ENCODE measurements at regions not wholly inside any gene's neighbourhood (a gene's known extent, or its start where the extent isn't known, plus 50 kb on each side); places are given as distances from the start of the nearest gene placed in this dataset.

DNA sequence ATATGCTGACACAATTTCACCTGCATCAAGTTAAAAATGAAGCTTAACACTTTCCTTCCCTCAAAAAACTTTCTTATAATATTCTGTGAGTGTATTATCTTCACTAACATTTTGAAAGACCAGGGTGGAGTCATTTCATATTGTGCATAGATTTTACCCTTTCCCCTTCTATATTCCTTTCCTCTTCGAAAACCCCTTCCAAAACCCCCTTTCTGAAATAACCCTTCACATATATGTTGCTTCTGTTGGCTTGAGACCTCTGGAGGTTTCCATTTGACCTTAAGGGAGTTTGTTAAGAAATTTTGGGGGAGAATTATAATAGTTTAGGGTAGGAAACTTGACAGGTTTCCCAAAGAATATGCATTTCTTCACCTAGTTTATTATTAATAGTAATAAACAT lies 489.6 kb upstream of the MIR17HG start:
- Histone ChIP-seq H3K27me3 (replicated peaks; ENCODE audit: insufficient read depth) (no peaks in the 10 kb centered on the region), H3K4me1 (replicated peaks) (no peaks in the 10 kb centered on the region), H3K27ac (no peak overlapping the region), H3K9me3 (no peaks in the 10 kb centered on the region), H3K36me3 (no peaks in the 10 kb centered on the region), H3K4me3 (no peak overlapping the region)
- 55% methylated on average over 1 of the region's 1 CpG for WGBS
- TF ChIP-seq, protein P1, sequence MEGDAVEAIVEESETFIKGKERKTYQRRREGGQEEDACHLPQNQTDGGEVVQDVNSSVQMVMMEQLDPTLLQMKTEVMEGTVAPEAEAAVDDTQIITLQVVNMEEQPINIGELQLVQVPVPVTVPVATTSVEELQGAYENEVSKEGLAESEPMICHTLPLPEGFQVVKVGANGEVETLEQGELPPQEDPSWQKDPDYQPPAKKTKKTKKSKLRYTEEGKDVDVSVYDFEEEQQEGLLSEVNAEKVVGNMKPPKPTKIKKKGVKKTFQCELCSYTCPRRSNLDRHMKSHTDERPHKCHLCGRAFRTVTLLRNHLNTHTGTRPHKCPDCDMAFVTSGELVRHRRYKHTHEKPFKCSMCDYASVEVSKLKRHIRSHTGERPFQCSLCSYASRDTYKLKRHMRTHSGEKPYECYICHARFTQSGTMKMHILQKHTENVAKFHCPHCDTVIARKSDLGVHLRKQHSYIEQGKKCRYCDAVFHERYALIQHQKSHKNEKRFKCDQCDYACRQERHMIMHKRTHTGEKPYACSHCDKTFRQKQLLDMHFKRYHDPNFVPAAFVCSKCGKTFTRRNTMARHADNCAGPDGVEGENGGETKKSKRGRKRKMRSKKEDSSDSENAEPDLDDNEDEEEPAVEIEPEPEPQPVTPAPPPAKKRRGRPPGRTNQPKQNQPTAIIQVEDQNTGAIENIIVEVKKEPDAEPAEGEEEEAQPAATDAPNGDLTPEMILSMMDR (IDR thresholded peaks at IDR 0.05), result no peak
- TF ChIP-seq POLR2A (IDR thresholded peaks at IDR 0.05) (no peak), POLR2AphosphoS5 (IDR thresholded peaks at IDR 0.05) (no peak)
- intact Hi-C loops (cut with DNase I), result no loop called here
- no peak for DNase-seq (ENCODE audit: low spot score)

DNA sequence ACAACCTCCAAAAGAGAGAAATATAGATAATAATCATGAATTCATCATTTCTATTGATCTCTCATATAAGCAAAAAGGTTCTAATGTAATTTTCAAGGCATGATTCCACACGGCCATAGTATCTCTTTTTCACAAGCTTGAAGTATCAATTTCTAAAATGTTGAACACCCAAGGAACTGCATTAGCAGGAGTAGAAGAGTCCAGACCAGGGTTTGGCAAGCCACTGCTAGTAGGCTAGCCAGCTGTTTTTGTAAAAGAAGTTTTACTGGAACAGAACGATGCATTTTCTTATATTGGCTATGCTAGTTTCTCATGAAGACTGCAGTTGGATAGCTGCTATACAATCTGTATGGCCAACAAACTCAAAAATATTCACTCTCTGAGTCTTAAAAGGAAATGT lies 481.5 kb upstream of the MIR17HG start:
- no peak overlapping the region for H3K27ac ChIP-seq
- intact Hi-C loops (cut with DNase I), result no loop called here
- no peaks in the 10 kb centered on the region for H3K9me3 ChIP-seq
- no peak for DNase-seq (ENCODE audit: low spot score)
- 42% methylated on average over 2 of the region's 2 CpGs for WGBS
- H3K4me1 ChIP-seq (replicated peaks), result no peaks in the 10 kb centered on the region
- no peaks in the 10 kb centered on the region for H3K36me3 ChIP-seq
- no peak overlapping the region for H3K4me3 ChIP-seq
- TF ChIP-seq, protein P1 (IDR thresholded peaks at IDR 0.05), result no peak
- no peak for TF ChIP-seq POLR2AphosphoS5 (IDR thresholded peaks at IDR 0.05)
- TF ChIP-seq POLR2A (IDR thresholded peaks at IDR 0.05), result no peak
- H3K27me3 ChIP-seq (replicated peaks; ENCODE audit: insufficient read depth), result no peaks in the 10 kb centered on the region

DNA sequence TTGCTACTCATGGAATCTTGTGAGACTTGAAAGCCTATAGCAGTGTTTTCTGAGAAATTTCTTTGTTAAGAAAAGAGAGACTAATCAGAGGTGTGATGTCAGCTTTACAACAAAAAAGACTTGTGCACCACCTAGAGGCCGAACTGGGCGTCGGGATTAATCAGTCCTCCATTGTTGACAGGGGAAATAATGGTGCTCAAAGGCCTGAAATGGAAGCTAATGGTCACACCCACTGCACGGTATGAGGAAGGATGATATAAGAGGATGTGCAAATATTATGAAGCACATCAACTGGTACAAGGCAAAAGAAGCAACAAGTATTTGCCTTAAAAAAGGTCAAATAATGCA lies 480.2 kb upstream of the MIR17HG start:
- Histone ChIP-seq H3K27me3 (replicated peaks; ENCODE audit: insufficient read depth) (no peaks in the 10 kb centered on the region), H3K27ac (no peak overlapping the region), H3K36me3 (no peaks in the 10 kb centered on the region), H3K9me3 (no peaks in the 10 kb centered on the region), H3K4me1 (replicated peaks) (no peaks in the 10 kb centered on the region), H3K4me3 (no peak overlapping the region)
- peak; percentile 38 for DNase-seq (ENCODE audit: low spot score)
- intact Hi-C loops (cut with DNase I), result no loop called here
- TF ChIP-seq POLR2AphosphoS5 (IDR thresholded peaks at IDR 0.05) (peak; percentile 26), POLR2A (IDR thresholded peaks at IDR 0.05) (no peak)
- TF ChIP-seq, protein P1 (IDR thresholded peaks at IDR 0.05), result peak in 3 of 4 experiments; percentile 52 to 57 (median 55)
- WGBS, result 15% methylated on average over 4 of the region's 4 CpGs

DNA sequence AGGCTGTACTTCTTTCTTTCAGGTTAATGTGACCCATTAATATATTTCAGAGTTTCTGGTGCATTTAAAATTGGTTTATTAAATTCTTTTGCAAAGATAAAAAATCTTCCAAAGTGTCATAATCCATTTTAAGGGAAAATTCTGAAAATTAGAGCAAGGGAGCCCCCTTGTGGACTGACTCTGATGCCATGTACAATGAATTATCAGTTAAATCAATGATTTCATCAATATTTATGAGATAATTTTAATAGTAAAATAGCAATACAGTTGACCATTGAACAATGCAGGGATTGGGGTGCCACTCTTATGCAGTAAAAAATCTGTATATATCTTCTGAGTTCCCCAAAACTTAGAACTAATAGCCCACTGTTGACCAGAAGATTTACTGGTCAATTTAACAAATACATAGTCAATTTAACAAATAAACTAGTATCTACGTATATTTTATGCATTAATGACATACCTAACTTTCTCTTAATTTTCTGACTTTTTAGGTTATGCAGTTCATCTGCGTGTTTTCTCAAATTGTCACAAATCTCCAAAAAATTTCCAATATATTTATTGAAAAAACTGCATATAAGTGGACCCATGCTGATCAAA lies 479.1 kb upstream of the MIR17HG start:
- H3K4me1 ChIP-seq (replicated peaks), result no peaks in the 10 kb centered on the region
- no peaks in the 10 kb centered on the region for H3K36me3 ChIP-seq
- DNase-seq (ENCODE audit: low spot score), result no peak
- H3K27me3 ChIP-seq (replicated peaks; ENCODE audit: insufficient read depth), result no peaks in the 10 kb centered on the region
- no peak overlapping the region for H3K27ac ChIP-seq
- intact Hi-C loops (cut with DNase I), result no loop called here
- 78% methylated on average over 2 of the region's 2 CpGs for WGBS
- no peak overlapping the region for H3K4me3 ChIP-seq
- no peaks in the 10 kb centered on the region for H3K9me3 ChIP-seq
- TF ChIP-seq, protein P1 (IDR thresholded peaks at IDR 0.05), result peak in 3 of 4 experiments; percentile 45 to 50 (median 48)
- no peak for TF ChIP-seq POLR2A (IDR thresholded peaks at IDR 0.05)

DNA sequence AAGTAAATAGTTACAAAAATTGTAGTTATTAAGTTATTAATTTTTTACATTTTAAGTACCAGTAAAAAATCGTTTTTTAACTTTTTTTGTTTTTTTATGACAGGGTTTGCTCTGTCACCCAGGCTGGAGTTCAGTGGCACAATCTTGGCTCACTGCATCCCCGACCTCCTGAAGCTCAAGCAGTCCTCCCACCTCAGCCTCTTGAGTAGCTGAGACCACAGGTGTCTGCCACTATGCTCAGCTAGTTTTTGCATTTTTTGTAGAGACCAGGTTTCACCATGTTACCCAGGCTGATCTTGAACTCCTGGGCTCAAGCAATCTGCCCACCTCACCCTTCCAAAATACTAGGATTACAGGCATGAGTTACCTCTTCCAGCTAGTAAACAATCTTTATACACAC lies 477.9 kb upstream of the MIR17HG start:
- H3K27me3 ChIP-seq (replicated peaks; ENCODE audit: insufficient read depth), result no peaks in the 10 kb centered on the region
- H3K4me3 ChIP-seq, result no peak overlapping the region
- DNase-seq (ENCODE audit: low spot score), result no peak
- TF ChIP-seq POLR2A (IDR thresholded peaks at IDR 0.05) (no peak), POLR2AphosphoS5 (IDR thresholded peaks at IDR 0.05) (no peak)
- TF ChIP-seq, protein P1 (IDR thresholded peaks at IDR 0.05), result no peak
- 37% methylated on average over 2 of the region's 2 CpGs for WGBS
- H3K4me1 ChIP-seq (replicated peaks), result no peaks in the 10 kb centered on the region
- no peaks in the 10 kb centered on the region for H3K9me3 ChIP-seq
- no peaks in the 10 kb centered on the region for H3K36me3 ChIP-seq
- intact Hi-C loops (cut with DNase I), result no loop called here
- no peak overlapping the region for H3K27ac ChIP-seq

Data from prostate gland (tissue), 2 donors.